ENCODE measurements at regions not wholly inside any gene's neighbourhood (a gene's known extent, or its start where the extent isn't known, plus 50 kb on each side); places are given as distances from the start of the nearest gene placed in this dataset.
"Not testable (repeated sequence)": the region's sequence is repeated elsewhere in the genome, so short reads cannot be mapped to it uniquely, and the experiment has no call there.

DNA sequence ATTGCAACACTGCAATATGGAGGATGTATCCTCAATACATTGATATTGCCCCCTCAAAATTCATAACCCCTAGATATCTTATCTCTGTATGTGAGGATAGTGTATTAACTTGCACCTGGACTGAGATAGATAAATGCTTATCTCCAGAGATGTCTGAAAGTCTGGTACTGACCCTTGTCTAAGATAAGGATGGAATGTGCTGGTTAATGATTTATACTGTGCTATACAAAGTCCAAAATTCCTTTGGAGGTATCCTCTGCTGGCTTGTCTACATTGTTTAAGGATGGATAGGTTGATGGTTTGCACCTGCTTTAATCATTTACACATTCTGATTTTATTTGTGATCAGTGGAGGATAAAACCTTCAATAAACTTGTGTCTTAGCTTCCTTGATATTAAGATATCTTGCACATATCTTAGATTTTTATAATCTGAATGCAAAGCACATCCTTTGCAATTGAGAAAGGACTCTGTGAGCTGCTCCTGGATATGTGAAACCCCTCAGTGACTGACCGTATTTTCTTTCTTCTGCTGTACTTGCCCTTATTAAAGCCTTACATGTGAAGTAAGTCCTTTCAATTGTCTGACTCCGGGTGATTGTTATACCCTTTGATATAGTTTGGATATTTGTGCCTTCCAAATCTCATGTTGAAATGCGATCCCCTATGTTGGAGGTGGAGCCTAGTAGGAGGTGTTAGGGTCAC, 430.3 kb upstream of the MAOA start:
- DNase-seq (ENCODE audit: low read depth in 2 of 2): no peak

DNA sequence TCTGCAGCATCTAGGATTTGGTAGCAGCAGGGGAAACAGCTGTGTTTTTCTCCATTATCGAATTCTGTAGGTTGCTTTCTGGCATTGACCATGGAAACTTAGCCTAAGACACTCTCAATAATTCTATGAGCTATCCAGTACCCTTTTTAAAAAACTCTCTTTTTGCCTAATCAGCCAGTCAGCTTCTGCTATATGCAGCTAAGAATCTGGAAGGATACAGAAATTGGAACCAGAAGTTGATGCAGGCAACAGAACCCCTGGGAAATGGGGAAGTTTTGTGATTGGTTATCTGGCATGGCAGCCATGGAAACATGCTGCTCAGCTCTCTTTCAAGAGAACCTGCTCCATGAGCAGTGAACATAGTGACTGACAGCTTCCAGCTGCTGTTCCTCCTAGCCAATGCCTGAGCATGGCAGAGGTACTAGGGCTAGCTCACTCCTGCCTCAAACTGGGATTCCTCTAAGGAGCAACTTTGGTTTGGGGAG, 417.6 kb upstream of the MAOA start:
- DNase-seq (ENCODE audit: low read depth in 2 of 2): no peak

DNA sequence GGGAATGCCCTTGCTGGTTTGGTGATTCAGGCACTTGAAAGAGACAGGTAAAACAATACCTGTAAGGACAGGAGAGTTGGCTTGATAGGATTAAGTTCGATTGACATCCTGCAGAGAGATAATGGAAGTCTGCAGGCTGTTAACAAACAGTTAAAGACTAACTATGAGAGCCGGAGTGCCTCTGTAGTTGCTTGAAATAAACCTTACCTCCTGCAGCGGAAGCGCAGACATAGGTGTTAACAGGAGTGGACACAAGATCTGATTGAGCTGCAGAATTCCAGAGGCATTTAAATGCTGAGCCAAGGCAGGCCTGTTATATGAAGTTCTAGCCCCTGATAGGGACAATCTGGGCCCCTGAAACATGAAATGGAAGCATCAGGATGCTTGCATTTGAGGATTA, 416.7 kb upstream of the MAOA start:
- no peak for DNase-seq (ENCODE audit: low read depth in 2 of 2)

DNA sequence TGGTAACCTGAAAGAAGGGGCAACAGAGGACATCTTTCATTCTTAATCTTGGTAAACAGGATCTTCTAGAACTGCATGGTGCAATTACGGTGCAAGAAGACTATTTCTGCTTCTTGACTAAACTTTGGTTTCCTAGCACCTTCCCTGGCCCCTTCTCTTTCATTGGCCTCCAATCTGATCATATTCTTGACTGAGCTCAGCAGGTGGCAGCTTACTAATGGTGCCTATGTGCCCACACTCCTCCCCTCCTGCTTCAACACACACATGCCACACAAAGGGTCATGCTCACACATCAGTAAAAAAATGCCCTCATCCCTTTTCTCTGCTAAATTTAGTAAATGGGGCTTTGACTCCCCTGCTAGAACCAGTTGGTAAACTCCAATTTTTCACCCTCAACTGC, 400.5 kb upstream of the MAOA start:
- DNase-seq (ENCODE audit: low read depth in 2 of 2): no peak

DNA sequence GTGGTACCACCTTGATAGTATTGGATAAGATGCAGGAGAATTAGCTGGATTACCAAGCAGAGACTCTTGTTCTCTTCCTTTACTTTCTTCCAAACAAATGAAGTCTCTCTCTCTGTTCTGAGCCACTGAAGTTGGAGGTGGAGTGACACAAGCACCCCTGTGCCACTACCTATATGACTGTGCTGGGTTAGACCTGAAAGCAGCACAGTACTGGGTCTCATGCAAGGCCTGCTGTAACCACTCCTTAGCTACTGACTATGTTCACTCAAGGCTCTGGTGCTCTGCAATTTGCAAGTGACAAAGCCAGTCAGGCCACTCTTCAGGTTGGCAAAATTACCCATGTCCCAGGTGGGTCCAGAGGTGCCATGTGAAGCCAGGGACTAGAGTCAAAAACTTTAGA, 389.6 kb upstream of the MAOA start:
- DNase-seq (ENCODE audit: low read depth in 2 of 2): no peak

DNA sequence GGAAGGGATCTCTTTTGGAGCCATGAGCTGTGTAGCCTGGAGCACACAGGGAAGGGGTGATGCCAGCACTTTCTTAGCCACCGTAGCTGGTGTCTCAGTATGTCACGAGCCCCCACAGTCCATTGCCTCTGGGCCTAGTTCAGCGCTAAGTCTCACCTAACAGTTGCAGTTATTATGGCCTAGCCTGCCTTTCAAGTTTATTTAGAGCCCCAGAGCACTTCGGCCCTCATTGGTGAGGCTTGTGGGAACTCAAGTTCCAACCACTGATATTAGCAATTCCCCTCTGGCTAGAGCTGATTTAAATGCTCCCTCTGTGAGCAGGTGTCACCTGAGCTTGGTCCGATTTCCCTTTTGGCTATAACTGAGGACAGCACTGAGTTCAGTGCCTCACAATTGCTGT, 388.4 kb upstream of the MAOA start:
- DNase-seq (ENCODE audit: low read depth in 2 of 2): no peak

DNA sequence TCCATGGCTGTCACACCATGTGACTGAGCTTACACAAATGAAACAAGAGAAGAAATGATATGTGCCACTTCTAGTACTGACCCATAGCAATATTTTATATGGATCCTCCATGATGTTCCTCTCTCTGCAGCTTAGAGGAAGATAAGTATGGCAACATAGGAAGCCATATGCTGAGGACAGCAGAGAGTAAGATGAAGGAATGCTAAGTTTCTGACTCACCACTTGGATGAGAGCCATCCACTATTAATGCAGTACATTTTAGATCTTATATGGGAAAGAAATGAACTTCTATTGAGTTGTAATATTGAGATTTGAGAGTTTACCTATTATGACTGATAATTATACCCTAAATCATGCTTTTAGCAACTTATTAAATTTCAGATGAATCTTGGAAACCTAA, 386.9 kb upstream of the MAOA start:
- no peak for DNase-seq (ENCODE audit: low read depth in 2 of 2)

DNA sequence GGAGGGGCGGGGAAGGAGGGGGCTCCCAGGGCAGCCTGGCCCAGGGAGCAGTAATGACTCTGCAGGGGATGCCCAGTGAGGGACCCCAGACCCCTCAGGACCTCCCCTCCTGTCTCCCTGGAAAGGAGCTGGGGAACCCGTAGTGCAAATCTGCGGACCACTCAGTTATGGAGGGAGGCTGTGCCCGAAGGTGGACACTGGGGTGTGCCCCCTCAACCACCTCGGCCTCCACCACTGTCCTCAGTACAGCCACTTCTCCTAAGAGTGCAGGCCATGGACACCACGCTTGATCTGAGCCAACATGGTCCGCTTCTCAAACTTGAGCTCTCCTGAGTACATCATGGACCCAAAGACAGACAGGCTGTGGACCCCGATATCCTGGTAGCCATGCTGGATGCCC, 378.2 kb upstream of the MAOA start:
- no peak for DNase-seq (ENCODE audit: low read depth in 2 of 2)

DNA sequence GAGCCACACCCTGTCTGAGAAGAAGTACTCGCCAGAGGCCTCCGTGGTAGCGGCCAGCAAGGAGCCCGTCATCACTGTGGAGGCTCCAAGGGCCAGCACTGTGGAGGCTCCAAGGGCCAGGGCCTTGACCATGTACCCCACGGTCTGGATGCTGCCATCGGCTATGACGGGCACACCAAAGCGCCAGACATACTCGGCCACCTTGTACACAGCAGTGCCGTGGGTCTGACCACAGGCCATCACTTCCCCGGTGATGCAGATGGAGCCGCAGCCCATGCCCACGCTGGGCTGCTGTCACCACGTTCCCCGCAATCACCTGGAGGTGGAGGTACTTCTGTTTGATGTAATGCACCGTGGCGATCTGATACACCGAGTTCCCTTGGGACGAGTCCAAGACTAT, 377.7 kb upstream of the MAOA start:
- DNase-seq (ENCODE audit: low read depth in 2 of 2): no peak

DNA sequence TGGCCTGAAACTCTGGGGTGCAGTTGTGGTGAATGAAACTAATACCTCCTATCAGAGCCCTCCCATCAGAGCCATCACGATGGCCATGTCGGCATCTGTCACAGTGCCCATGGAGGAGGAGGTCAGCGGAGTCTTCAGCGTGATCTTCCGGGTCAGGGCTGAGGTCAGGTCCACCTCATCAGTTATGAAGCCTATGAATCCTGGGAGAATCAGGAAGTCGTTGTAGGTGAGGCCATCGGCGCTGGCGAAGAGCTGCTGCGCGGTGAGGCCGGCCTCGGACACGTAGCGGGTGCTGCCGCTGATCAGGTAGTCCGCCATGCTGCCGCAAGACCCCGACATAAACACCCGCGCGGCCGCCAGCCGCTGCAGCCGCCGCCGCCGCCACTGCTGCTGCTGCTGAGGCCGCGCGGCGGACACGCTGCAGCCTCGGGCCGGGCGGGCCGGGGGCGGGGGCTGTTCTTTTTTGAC, 376.7 kb upstream of the MAOA start:
- DNase-seq (ENCODE audit: low read depth in 2 of 2): no peak

DNA sequence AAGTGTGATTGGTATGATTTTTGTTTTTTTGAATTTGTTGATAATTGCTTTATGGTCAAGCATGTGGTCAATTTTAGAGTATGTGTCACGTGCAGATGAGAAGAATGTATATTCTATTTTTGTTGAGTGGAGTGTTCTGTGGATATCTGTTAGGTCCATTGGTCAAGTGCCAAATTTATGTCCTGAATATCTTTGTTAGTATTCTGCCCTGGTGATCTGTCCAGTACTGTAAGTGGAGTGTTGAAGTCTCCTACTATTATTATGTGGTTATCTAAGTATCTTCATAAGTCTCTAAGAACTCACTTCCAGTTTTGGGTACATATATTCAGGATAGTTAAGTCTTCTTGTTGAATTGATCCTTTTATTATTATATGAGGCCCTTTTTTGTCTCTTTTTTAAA, 372.9 kb upstream of the MAOA start:
- no peak for DNase-seq (ENCODE audit: low read depth in 2 of 2)

DNA sequence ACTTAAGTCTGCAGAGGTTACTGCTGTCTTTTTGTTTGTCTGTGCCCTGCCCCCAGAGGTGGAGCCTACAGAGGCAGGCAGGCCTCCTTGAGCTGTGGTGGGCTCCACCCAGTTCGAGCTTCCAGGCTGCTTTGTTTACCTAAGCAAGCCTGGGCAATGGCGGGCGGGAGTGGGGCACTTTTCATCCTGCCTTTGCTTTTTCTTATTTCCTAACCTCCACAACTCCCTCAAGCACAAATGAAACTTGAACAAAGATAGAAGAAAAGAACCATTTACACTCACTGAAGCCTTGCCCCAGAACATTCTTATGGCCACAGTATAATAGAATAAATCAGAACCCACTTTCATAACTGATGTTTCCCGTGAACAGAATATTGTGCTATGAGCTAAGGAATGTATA, 344.5 kb upstream of the MAOA start:
- DNase-seq (ENCODE audit: low read depth in 2 of 2): not testable (repeated sequence)

DNA sequence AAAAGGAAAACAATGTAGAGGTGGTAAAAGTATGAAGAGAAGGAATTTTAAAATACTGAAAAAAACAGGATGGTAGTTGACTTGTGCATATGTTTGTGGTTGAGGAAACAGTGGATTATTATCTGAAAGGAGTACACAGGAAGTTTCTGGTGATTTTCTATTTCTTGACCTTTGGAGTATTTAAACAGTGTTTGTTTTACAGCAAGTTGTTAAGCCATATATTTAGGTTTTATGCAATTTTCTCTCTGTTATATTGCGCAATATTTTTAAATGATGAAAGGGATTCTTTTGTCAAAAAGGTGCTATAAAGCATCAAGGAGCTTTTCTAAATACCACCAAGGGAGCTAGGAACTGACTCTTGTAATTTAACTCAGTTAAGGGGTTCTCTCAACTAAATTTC, 343.1 kb upstream of the MAOA start:
- DNase-seq (ENCODE audit: low read depth in 2 of 2): no peak

DNA sequence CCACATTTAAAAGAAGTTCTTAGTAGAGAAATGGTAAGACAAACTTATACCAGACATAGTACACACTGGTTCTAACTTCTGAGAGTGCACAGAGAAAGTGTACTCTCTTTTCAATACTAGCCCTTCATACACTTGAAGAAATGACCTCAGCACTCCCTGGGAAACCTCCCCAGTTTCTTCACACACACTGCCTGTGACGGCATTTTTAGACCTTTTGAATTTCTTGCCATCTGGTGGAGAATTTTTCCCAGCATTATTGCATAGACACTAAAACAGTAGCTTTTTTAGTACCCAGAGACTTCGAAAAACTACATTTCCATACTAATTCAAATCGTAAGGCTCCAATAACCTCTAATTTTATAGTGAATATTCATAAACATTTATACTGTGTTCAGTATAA, 341.6 kb upstream of the MAOA start:
- DNase-seq (ENCODE audit: low read depth in 2 of 2): no peak

DNA sequence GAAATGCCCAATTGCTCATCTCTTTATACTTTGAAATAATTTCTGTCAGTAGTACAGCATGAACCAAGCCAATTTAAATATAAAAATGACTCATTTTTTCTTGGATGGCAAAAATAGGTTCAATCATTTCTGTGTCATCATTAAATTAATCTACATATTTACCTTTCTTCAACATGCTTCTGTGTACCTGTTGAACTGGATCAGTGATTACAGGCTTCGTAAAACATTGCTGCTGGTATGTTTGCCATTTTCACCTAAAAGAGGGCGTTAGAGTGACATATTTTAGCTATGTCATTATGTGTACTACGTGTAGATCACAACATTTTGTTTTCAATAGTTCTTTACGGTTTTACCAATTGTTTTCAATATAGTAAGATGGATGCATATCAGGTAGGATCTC, 340.5 kb upstream of the MAOA start:
- DNase-seq (ENCODE audit: low read depth in 2 of 2): no peak

DNA sequence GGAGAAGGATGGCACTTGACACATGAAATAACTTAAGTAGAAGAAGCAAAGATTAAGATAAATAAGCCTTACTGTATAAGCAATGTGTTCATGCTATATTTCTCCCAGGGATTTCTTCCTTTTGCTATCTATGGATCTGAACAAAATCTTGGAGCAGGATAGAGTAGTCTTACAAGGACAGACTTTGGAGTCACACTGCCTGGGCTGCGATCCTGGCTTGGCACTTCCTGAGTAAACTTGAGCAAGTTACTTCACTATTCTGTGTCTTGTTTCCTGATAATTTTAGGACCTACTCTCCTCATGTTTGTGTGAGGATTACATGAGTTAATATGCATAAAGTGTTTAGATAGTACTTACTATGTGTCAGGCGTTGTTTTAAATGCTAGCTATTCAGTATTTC, 340.0 kb upstream of the MAOA start:
- no peak for DNase-seq (ENCODE audit: low read depth in 2 of 2)

DNA sequence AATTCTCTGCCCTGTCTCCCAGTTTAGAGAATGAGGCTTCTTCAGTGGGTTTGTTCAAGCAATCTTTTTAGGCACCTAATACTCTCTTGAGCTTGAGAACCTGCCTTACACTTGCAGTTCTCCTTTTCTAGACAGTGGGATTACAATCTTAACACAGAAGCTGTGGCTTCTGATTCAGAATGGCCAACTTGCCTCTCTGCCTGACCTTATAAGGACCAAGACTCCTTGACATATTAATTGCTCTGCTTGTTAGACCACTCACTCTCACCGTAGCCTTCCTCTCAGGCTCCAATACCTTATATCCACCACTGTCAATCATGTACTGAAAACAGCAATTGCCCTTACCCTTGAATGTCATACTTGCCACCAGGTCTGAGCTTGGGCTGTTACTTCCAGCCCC, 338.7 kb upstream of the MAOA start:
- no peak for DNase-seq (ENCODE audit: low read depth in 2 of 2)

DNA sequence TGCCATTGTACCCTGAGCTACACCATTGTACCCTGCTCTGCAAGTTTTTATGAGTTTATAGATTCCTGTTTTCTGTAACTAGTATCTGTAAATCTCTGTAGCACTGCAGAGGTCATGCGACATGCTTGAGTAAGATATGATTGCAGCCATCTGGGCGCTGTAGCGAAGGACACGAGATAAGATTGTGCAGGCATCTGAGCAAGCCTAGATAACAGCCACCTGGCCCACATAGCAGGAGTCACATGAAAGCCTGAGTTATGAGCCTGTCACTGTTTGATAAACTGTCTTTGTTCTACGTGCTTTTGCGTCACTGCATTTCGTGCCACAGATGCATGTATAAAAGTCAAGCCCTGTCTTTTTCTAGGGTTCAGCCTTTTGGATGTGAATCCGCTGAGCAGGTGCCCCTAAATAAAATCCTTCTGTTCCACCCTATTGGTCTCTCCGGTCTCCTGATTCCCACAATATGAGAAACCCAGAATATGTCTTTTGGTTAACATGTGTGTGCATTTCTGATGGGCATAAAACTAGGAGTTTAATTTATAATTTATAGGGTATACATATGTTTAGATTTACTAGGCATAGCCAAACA, 327.6 kb upstream of the MAOA start:
- DNase-seq (ENCODE audit: low read depth in 2 of 2): no peak

DNA sequence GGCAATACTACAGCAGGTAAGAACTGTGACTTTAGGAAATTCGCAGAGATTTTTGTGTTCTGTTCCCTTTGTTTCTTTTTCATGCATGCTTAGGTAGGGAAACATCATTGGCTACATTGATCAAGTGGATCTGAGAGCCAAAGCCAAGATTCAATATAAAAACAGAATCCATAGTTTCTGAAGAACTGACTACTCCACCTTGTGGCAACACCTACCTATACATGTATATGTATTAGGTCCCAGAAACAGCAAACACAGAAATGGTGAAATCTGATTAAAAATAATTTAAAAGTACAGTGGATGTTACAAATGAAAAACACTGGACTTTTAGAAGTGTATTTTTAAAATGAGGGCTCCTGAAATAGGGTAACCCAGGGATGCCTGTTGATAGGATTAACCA, 322.6 kb upstream of the MAOA start:
- DNase-seq (ENCODE audit: low read depth in 2 of 2): no peak

DNA sequence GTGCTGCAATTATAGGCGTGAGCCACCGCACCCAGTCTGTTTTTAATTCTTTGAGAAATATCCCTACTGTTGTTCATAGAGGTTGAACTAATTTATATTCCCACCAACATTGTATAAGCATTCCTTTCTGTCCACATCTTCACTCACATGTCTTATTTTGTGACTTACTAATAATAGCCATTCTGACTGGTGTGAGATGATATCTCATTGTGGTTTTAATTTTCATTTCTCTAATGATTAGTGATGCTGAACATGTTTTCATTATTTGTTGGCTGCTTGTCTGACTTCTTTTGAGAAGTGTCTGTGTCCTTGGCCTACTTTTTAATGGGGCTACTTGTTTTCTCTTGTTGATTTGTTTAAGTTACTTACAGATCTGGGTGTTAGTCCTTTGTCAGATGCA, 310.9 kb upstream of the MAOA start:
- DNase-seq (ENCODE audit: low read depth in 2 of 2): no peak

DNA sequence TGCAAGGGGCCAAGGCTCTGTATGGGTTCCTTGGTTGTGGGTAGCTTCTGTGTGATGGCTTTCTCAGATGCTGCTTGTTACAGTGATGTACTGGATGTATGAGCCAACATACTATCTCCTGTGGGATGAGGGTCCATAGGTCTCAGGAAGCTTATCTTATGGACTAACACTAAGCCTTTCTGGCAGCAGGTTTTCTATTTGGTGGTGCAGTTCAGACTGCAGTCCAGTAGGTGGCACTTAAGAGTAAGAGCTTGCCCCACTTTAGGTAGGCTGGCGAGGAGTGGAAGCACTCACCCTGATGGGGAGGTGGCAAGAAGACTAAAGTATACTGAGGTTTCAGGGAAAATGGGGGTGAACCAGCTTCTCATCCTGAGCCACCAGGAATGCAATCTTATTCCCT, 306.7 kb upstream of the MAOA start:
- DNase-seq (ENCODE audit: low read depth in 2 of 2): peak; percentile 1 to 22

DNA sequence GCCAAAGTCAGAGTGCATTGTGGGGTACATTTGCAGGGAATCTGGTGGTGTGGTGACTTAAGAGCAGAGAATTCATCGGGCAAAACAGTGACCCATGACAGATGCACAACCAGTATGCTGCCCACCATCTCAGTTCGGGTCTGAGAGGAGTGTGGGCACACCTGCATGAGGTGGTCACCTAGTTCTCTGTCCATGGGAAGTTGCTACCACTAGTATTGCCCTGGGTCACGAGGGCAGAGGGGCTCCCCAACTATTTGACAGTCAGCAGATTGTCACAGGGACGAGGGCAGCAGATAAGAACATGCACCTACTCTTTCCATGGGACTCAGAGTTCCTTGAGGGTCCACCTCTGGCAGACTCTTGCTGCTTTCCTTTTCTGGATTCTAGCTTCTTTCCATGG, 305.2 kb upstream of the MAOA start:
- no peak for DNase-seq (ENCODE audit: low read depth in 2 of 2)

DNA sequence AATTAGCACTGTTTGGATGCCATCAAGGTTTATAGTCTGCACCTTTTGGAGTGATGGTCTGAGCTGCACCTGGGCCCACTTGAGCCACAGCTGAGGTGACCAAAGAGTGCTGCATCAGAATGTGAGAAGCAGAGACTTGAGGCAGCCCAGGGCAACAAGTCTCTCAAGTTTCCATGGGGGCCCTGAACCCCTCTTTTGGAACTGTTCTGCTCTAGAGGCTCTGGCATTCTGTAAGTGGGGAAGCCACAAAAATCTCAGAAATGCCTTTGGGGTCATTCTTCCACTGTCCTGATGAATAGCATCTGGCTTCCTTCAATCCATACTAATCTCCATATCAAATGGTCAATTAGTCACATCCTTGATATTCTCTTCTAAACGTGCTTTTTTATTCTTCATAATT, 298.4 kb upstream of the MAOA start:
- no peak for DNase-seq (ENCODE audit: low read depth in 2 of 2)

DNA sequence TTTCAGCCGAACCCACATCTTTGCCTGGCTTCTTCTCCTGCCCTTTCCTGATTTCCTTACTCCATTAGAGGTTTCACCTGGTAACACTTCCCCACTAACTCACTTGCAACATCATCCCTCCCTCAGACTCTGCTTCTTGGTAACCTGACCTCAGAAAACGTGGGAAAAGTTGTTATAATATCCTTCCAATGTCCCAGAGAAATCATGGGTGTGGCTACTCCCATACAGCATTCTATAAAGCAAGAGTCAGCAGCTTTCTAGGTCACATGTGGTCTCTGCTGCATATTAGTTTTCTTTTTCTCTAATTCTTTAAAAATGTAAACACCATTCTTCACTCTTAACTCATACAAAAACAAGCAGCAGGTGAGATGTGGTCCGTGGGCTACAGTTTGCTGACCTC, 283.1 kb upstream of the MAOA start:
- DNase-seq (ENCODE audit: low read depth in 2 of 2): no peak
